ENCODE measurements at regions not wholly inside any gene's neighbourhood (a gene's known extent, or its start where the extent isn't known, plus 50 kb on each side); places are given as distances from the start of the nearest gene placed in this dataset.

- no peak overlapping the region for H3K18ac ChIP-seq (ENCODE audit: insufficient read length, low read depth, low read length)
- no peak overlapping the region for H2BK5ac ChIP-seq (ENCODE audit: insufficient read length, low read length)
- no peak overlapping the region for H4K5ac ChIP-seq (ENCODE audit: insufficient read length, low read depth, low read length)
- no peak overlapping the region for H4K8ac ChIP-seq (replicated peaks; ENCODE audit: insufficient read length, low read depth, low read length)
- H3K9ac ChIP-seq (ENCODE audit: extremely low read depth, insufficient read length, low read length), result no peak overlapping the region
- no peak overlapping the region for H3K4me3 Mint-ChIP-seq
- no peak overlapping the region for H2BK120ac ChIP-seq (ENCODE audit: low read depth, low read length, poor library complexity, severe bottlenecking)
- no peak for DNase-seq
- no peak overlapping the region for H3K14ac ChIP-seq (ENCODE audit: insufficient read depth, low read length)
- no peak overlapping the region for H3K56ac ChIP-seq (ENCODE audit: insufficient read length, low read depth, low read length)
- H3K9me3 ChIP-seq (ENCODE audit: control insufficient read depth, low read depth, low read length), result no peaks in the 10 kb centered on the region
- H3T11ph ChIP-seq (ENCODE audit: low read length), result no peak overlapping the region
- no peaks in the 10 kb centered on the region for H3K27me3 Mint-ChIP-seq (ENCODE audit: low read depth)
- no peak overlapping the region for H3K4ac ChIP-seq (ENCODE audit: low read depth, low read length)
- H3K4me2 ChIP-seq (ENCODE audit: insufficient read depth, insufficient read length, low read length), result no peak overlapping the region
- no peaks in the 10 kb centered on the region for H3K4me1 ChIP-seq (ENCODE audit: insufficient read depth, low read length)
- no peak overlapping the region for H2BK20ac ChIP-seq (ENCODE audit: low read depth, low read length, poor library complexity, severe bottlenecking)
- no peaks in the 10 kb centered on the region; a peak in 1 of 7 replicates for H3K36me3 Mint-ChIP-seq (ENCODE audit: insufficient read depth in 1 of 3, low read depth in 3 of 3)
- H2BK12ac ChIP-seq (ENCODE audit: insufficient read length, low read depth, low read length), result no peak overlapping the region
- peaks cover 3 to 9% of the 10 kb centered on the region in 2 experiments; a peak in 3 of 4 replicates for H3K4me1 Mint-ChIP-seq
- no peaks in the 10 kb centered on the region for H3K27me3 ChIP-seq (ENCODE audit: insufficient read depth, low read length)
- no peaks in the 10 kb centered on the region for H3K79me1 ChIP-seq (ENCODE audit: insufficient read depth, low read depth, low read length, poor library complexity, severe bottlenecking)
- no peak overlapping the region for H2AFZ ChIP-seq (ENCODE audit: low read length)
- WGBS (ENCODE audit: extremely low coverage, insufficient read length, low lambda C conversion rate), result no CpG with 5 or more reads among the region's 2 CpGs
- no peak overlapping the region for H4K91ac ChIP-seq (ENCODE audit: insufficient read length, low read depth, low read length)
- no peak overlapping the region for H3K27ac Mint-ChIP-seq
- TF ChIP-seq CTCF (conservative IDR thresholded peaks at IDR 0.05), result no peak
- H3K9me3 Mint-ChIP-seq, result no peaks in the 10 kb centered on the region
- H3K27ac ChIP-seq (ENCODE audit: insufficient read length, low read depth, low read length), result no peak overlapping the region
- no peaks in the 10 kb centered on the region for H4K20me1 ChIP-seq (ENCODE audit: control insufficient read depth, insufficient read depth, insufficient read length)
- H2BK15ac ChIP-seq (ENCODE audit: low read depth, low read length), result no peak overlapping the region
- no peak overlapping the region for H3K23ac ChIP-seq (ENCODE audit: insufficient read length, low read depth, low read length)
- no peaks in the 10 kb centered on the region for H3K23me2 ChIP-seq (ENCODE audit: insufficient read length, low read depth, low read length, poor library complexity, severe bottlenecking)
- no peaks in the 10 kb centered on the region for H3K79me2 ChIP-seq (ENCODE audit: insufficient read depth, low read length)
- no peak overlapping the region for H2AK5ac ChIP-seq (ENCODE audit: insufficient read length, low read length)
Observed at GRCh38 chr5:56508249-56508648, 275.1 kb upstream of the ANKRD55 start.

Measured in H9 (cell line).